GM23338 (cell line): ENCODE measurements at regions not wholly inside any gene's neighbourhood (a gene's known extent, or its start where the extent isn't known, plus 50 kb on each side); places are given as distances from the start of the nearest gene placed in this dataset.

Experiments
- ATAC-seq: fragments of 200-7000 bp; cut with Tn5 transposase; 3 replicates; pipeline ENCODE4 v1.9.1; 2020
- DNase-seq: peaks from one replicate; pipeline ENCODE4 v3.0.0-alpha.2; 2015; ENCODE audit warnings: low spot score
- H2AFZ ChIP-seq: fragments of 200-600 bp; sonication (generic); 2 replicates; pipeline ENCODE4 v1.8.0; 2016; ENCODE audit warnings: antibody characterized with exemption, mild to moderate bottlenecking, moderate library complexity
- H3F3A ChIP-seq: fragments of 200-600 bp; sonication (generic); replicated peaks from 2 replicates; pipeline ENCODE4 v1.8.0; 2017; ENCODE audit warnings: antibody characterized with exemption, mixed run types, low read depth
- H3K27ac ChIP-seq: fragments of 200-600 bp; sonication (generic); 2 replicates; pipeline ENCODE4 v1.6.1; 2016; ENCODE audit warnings: low read depth
- H3K27me3 ChIP-seq: fragments of 200-600 bp; sonication (generic); 2 replicates; pipeline ENCODE4 v1.8.0; 2016; ENCODE audit warnings: mild to moderate bottlenecking, mixed run types, moderate library complexity; ENCODE audit not compliant: insufficient read depth
- H3K36me3 ChIP-seq: fragments of 200-600 bp; sonication (generic); 2 replicates; pipeline ENCODE4 v1.8.0; 2016; ENCODE audit warnings: mild to moderate bottlenecking; ENCODE audit not compliant: insufficient read depth
- H3K4me1 ChIP-seq: fragments of 200-600 bp; sonication (generic); 2 replicates; pipeline ENCODE4 v1.8.0; 2016; ENCODE audit warnings: mild to moderate bottlenecking, moderate library complexity; ENCODE audit not compliant: insufficient read depth
- H3K4me2 ChIP-seq: fragments of 200-600 bp; sonication (generic); 2 replicates; pipeline ENCODE4 v1.7.1; 2017; ENCODE audit warnings: mixed run types
- H3K4me3 ChIP-seq: fragments of 200-600 bp; sonication (generic); 2 replicates; pipeline ENCODE4 v1.6.1; 2016; ENCODE audit warnings: mixed run types
- H3K79me2 ChIP-seq: fragments of 200-600 bp; sonication (generic); replicated peaks from 2 replicates; pipeline ENCODE4 v1.8.0; 2017; ENCODE audit warnings: mild to moderate bottlenecking; ENCODE audit not compliant: insufficient read depth
- H3K9me2 ChIP-seq: fragments of 200-600 bp; sonication (generic); 2 replicates; pipeline ENCODE4 v1.8.0; 2017; ENCODE audit not compliant: insufficient read depth
- H4K20me1 ChIP-seq: fragments of 200-600 bp; sonication (generic); replicated peaks from 2 replicates; pipeline ENCODE4 v1.8.0; 2017; ENCODE audit warnings: mild to moderate bottlenecking; ENCODE audit not compliant: insufficient read depth
- H3K27ac Mint-ChIP-seq: 2 replicates; pipeline ENCODE4 v1.8.0; 2020; ENCODE audit warnings: inconsistent platforms, mild to moderate bottlenecking, moderate library complexity, mixed read lengths
- H3K27me3 Mint-ChIP-seq: 3 replicates; pipeline ENCODE4 v1.8.0; 2022; ENCODE audit warnings: low read depth, mild to moderate bottlenecking, moderate library complexity, mixed read lengths, inconsistent platforms; ENCODE audit not compliant: insufficient read depth, poor library complexity
- H3K36me3 Mint-ChIP-seq: 3 replicates; pipeline ENCODE4 v1.8.0; 2021; ENCODE audit warnings: low read depth, mild to moderate bottlenecking, inconsistent platforms, moderate library complexity, mixed read lengths
- H3K4me1 Mint-ChIP-seq: 3 replicates; pipeline ENCODE4 v1.8.0; 2020; ENCODE audit warnings: mild to moderate bottlenecking, inconsistent platforms, mixed read lengths
- H3K4me3 Mint-ChIP-seq: 3 replicates; pipeline ENCODE4 v1.8.0; 2021; ENCODE audit warnings: moderate library complexity, mild to moderate bottlenecking, inconsistent platforms, mixed read lengths
- H3K9me3 Mint-ChIP-seq: 3 replicates; pipeline ENCODE4 v1.8.0; 2020; ENCODE audit warnings: moderate library complexity, mild to moderate bottlenecking, inconsistent platforms, mixed read lengths
- EZH2phosphoT487 ChIP-seq: fragments of 200-600 bp; sonication (generic); IDR thresholded peaks from one replicate; pipeline ENCODE4 v1.8.1; 2018; ENCODE audit warnings: antibody characterized with exemption; ENCODE audit not compliant: unreplicated experiment
- REST ChIP-seq: IDR thresholded peaks from one replicate; pipeline ENCODE4 v1.6.1; 2018; ENCODE audit warnings: antibody characterized with exemption; ENCODE audit not compliant: unreplicated experiment
- ZNF462 ChIP-seq: fragments of 250-450 bp; sonication (Bioruptor Pico); IDR thresholded peaks from 2 replicates; pipeline ENCODE4 v1.5.0; 2020; ENCODE audit warnings: mild to moderate bottlenecking, moderate library complexity

- Histone ChIP-seq H3F3A (no peaks in the 10 kb centered on the region), H3K27me3 (peaks cover 8% of the 10 kb centered on the region; the same call in 1 of the 2 replicates), H3K79me2 (no peaks in the 10 kb centered on the region), H3K36me3 (no peaks in the 10 kb centered on the region), H3K4me3 (peak overlapping the region; percentile 67), H2AFZ (no peak overlapping the region), H4K20me1 (no peaks in the 10 kb centered on the region), H3K4me1 (peaks cover 15% of the 10 kb centered on the region), H3K9me2 (no peaks in the 10 kb centered on the region), H3K27ac (no peak overlapping the region), H3K4me2 (peak overlapping the region; percentile 82)
- H3K36me3 Mint-ChIP-seq = no peaks in the 10 kb centered on the region; the same call in 2 of the 3 replicates
- H3K27ac Mint-ChIP-seq = no peak overlapping the region
- ATAC-seq = peak; percentile 75
- peaks cover 31% of the 10 kb centered on the region for H3K4me1 Mint-ChIP-seq
- H3K4me3 Mint-ChIP-seq = peak overlapping the region; percentile 68; the same call in 2 of the 3 replicates
- H3K27me3 Mint-ChIP-seq = peaks cover 9% of the 10 kb centered on the region
- peak; percentile 79 for DNase-seq
- TF ChIP-seq ZNF462 (no peak), REST (no peak), EZH2phosphoT487 (no peak)
- H3K9me3 Mint-ChIP-seq = no peaks in the 10 kb centered on the region
Observed at GRCh38 chrX:39688576-39689375, 409.0 kb downstream of the BCOR start.
